MM.1S (cell line): ENCODE measurements at regions not wholly inside any gene's neighbourhood (a gene's known extent, or its start where the extent isn't known, plus 50 kb on each side); places are given as distances from the start of the nearest gene placed in this dataset.

ENCODE experiments used
- DNase-seq: peaks from one replicate; pipeline ENCODE4 v3.0.0-alpha.2; 2015
- H2AFZ ChIP-seq: fragments of 300-600 bp; sonication (generic); 2 replicates; pipeline ENCODE4 v1.6.0; 2016; ENCODE audit warnings: antibody characterized with exemption, low read length
- H3F3A ChIP-seq: fragments of 300-600 bp; sonication (generic); 2 replicates; pipeline ENCODE4 v1.6.1; 2016; ENCODE audit warnings: mild to moderate bottlenecking, antibody characterized with exemption, low read length, moderate library complexity, mixed read lengths; ENCODE audit not compliant: insufficient read depth
- H3K27ac ChIP-seq: fragments of 300-600 bp; sonication (generic); 2 replicates; pipeline ENCODE4 v1.5.1; 2016; ENCODE audit warnings: mild to moderate bottlenecking, low read length
- H3K27me3 ChIP-seq: fragments of 300-600 bp; sonication (generic); replicated peaks from 2 replicates; pipeline ENCODE4 v1.6.0; 2016; ENCODE audit warnings: low read length; ENCODE audit not compliant: insufficient read depth
- H3K36me3 ChIP-seq: fragments of 300-600 bp; sonication (generic); replicated peaks from 2 replicates; pipeline ENCODE4 v1.6.1; 2016; ENCODE audit warnings: mild to moderate bottlenecking, low read length, mixed read lengths; ENCODE audit not compliant: insufficient read depth
- H3K4me1 ChIP-seq: fragments of 300-600 bp; sonication (generic); 2 replicates; pipeline ENCODE4 v1.6.1; 2016; ENCODE audit warnings: low read length, mixed read lengths
- H3K4me2 ChIP-seq: fragments of 300-600 bp; sonication (generic); 2 replicates; pipeline ENCODE4 v1.6.0; 2016; ENCODE audit warnings: low read depth, low read length
- H3K4me3 ChIP-seq: fragments of 300-600 bp; sonication (generic); 2 replicates; pipeline ENCODE4 v1.5.1; 2016; ENCODE audit warnings: low read length, mixed read lengths
- H3K79me2 ChIP-seq: fragments of 300-600 bp; sonication (generic); 2 replicates; pipeline ENCODE4 v1.6.1; 2016; ENCODE audit warnings: mixed run types, low read length, mixed read lengths
- H3K9ac ChIP-seq: fragments of 300-600 bp; sonication (generic); 2 replicates; pipeline ENCODE4 v1.6.1; 2016; ENCODE audit warnings: low read length, mixed read lengths
- H3K9me2 ChIP-seq: fragments of 300-600 bp; sonication (generic); replicated peaks from 2 replicates; pipeline ENCODE4 v1.6.1; 2016; ENCODE audit warnings: mild to moderate bottlenecking, low read length, mixed read lengths; ENCODE audit not compliant: insufficient read depth
- H3K9me3 ChIP-seq: fragments of 300-600 bp; sonication (generic); replicated peaks from 2 replicates; pipeline ENCODE4 v1.6.1; 2016; ENCODE audit warnings: mild to moderate bottlenecking, low read length, mixed read lengths; ENCODE audit not compliant: insufficient read depth
- H4K20me1 ChIP-seq: fragments of 300-600 bp; sonication (generic); 2 replicates; pipeline ENCODE4 v1.6.1; 2016; ENCODE audit warnings: mild to moderate bottlenecking, low read length, moderate library complexity, mixed read lengths; ENCODE audit not compliant: insufficient read depth
- EZH2 ChIP-seq: fragments of 300-600 bp; sonication (generic); optimal IDR thresholded peaks from 2 replicates; pipeline ENCODE3; 2017; ENCODE audit warnings: low read depth, mild to moderate bottlenecking, antibody characterized with exemption, low read length, mixed read lengths
- EZH2phosphoT487 ChIP-seq: fragments of 300-600 bp; sonication (generic); IDR thresholded peaks from 2 replicates; pipeline ENCODE4 v1.6.1; 2018; ENCODE audit warnings: antibody characterized with exemption, low read length
- TF ChIP-seq, protein P1 (sequence below): fragments of 300-600 bp; sonication (generic); IDR thresholded peaks from 2 replicates; pipeline ENCODE4 v1.5.1; 2016; ENCODE audit warnings: antibody characterized with exemption, low read length, mixed read lengths

DNA sequence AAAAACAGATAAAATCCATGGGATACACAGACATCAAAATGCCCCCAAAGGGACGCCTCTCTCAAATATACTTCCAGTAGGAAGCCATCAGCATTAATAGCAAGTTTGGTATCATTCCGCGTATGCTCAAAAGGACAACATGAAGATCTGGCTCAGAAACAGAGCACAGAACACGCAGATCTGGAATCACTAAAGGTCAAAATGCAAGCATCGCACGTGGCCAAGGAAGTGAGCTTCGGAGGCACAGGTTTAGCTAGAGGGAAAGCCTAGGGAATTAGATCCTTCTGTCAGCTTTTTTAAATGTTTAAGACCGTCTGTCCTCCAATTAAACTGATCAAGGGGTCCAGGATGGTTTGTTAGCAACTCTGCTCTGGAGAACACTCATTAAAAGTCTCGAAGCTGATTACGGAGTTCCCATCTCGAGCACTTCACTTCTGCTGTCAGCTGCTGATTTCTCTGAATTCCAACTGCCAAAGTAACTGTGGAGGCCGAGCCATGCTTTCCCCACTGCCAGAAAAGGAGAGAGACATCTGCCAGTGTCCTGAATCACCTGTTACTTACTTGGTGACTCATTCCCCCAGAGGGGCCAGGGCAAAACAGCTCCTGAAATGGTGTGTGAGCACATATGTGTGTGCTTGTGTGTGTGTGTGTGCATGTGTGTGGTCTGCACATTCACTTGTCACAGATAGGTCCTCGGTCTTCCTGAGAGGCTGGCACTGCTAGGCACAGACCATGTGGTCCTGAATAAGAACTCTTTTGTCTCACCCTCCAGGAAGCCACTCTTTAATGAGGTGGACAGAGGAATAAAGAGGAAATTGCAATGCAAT is 177.7 kb upstream of the PPARGC1A start:
- H3K27me3 ChIP-seq: no peaks in the 10 kb centered on the region
- no peak for DNase-seq
- H3K4me1 ChIP-seq: no peaks in the 10 kb centered on the region
- H3K27ac ChIP-seq: no peak overlapping the region
- H3K4me2 ChIP-seq: no peak overlapping the region
- no peak overlapping the region for H2AFZ ChIP-seq
- no peak for TF ChIP-seq EZH2
- TF ChIP-seq EZH2phosphoT487: no peak
- TF ChIP-seq, protein P1, sequence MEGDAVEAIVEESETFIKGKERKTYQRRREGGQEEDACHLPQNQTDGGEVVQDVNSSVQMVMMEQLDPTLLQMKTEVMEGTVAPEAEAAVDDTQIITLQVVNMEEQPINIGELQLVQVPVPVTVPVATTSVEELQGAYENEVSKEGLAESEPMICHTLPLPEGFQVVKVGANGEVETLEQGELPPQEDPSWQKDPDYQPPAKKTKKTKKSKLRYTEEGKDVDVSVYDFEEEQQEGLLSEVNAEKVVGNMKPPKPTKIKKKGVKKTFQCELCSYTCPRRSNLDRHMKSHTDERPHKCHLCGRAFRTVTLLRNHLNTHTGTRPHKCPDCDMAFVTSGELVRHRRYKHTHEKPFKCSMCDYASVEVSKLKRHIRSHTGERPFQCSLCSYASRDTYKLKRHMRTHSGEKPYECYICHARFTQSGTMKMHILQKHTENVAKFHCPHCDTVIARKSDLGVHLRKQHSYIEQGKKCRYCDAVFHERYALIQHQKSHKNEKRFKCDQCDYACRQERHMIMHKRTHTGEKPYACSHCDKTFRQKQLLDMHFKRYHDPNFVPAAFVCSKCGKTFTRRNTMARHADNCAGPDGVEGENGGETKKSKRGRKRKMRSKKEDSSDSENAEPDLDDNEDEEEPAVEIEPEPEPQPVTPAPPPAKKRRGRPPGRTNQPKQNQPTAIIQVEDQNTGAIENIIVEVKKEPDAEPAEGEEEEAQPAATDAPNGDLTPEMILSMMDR: no peak
- H3K36me3 ChIP-seq: no peaks in the 10 kb centered on the region
- no peaks in the 10 kb centered on the region for H3K79me2 ChIP-seq
- no peaks in the 10 kb centered on the region for H3F3A ChIP-seq
- no peaks in the 10 kb centered on the region for H3K9me3 ChIP-seq
- H3K9me2 ChIP-seq: no peaks in the 10 kb centered on the region
- H4K20me1 ChIP-seq: no peaks in the 10 kb centered on the region
- H3K9ac ChIP-seq: no peak overlapping the region
- no peak overlapping the region for H3K4me3 ChIP-seq

DNA sequence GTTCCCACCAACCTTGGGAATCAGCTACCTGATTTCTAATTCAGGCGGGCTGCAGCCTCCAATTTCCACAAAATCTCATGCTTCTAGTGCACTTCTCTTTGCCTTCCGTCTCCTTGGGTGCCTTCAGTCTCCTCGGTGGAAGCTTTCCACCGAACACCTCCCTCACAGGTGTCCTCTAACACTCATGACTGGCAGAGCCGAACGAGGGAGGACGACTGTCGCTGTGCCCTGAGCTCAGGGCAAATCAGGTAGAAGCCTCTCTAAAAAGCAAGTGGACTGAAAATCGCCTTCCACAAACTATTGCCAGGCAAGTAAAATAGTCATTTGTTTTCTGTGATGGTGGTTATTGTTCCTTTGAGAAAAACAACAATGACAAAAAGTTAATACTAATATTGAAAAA is 176.1 kb upstream of the PPARGC1A start:
- H3F3A ChIP-seq: no peaks in the 10 kb centered on the region
- no peaks in the 10 kb centered on the region for H4K20me1 ChIP-seq
- no peaks in the 10 kb centered on the region for H3K36me3 ChIP-seq
- H3K4me2 ChIP-seq: no peak overlapping the region
- H3K4me3 ChIP-seq: no peak overlapping the region
- H3K27me3 ChIP-seq: no peaks in the 10 kb centered on the region
- H3K4me1 ChIP-seq: no peaks in the 10 kb centered on the region
- H2AFZ ChIP-seq: no peak overlapping the region
- H3K9me2 ChIP-seq: no peaks in the 10 kb centered on the region
- no peaks in the 10 kb centered on the region for H3K79me2 ChIP-seq
- no peak overlapping the region for H3K27ac ChIP-seq
- TF ChIP-seq, protein P1: no peak
- no peak for TF ChIP-seq EZH2phosphoT487
- TF ChIP-seq EZH2: no peak
- no peak for DNase-seq
- H3K9me3 ChIP-seq: no peaks in the 10 kb centered on the region
- H3K9ac ChIP-seq: no peak overlapping the region

DNA sequence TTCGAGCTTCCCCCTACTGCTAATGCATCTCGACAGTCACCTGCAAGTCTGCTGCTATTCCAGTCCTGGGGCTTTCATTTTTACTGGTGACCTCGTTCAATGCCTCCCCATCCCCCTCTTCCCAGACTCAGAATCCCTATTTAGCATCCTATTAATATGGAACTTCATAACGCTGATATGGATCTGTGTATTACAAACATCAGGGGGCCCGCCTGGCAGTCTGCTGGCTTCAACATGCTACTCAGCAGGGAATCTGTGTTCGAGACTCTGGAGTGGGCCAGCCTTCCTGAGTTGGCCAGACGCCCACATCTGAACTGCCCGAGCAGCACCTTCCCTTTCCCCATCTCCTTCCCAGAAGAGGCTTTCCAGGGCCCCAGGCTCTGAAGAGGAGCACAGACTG is 173.9 kb upstream of the PPARGC1A start:
- Histone ChIP-seq H3K9ac (no peak overlapping the region), H3F3A (no peaks in the 10 kb centered on the region), H3K4me3 (no peak overlapping the region), H3K79me2 (no peaks in the 10 kb centered on the region), H2AFZ (no peak overlapping the region), H3K4me1 (0 out of 2 replicates have a peak, but pooled peaks cover 3% of the 10 kb centered on the region), H3K4me2 (no peak overlapping the region), H3K27me3 (no peaks in the 10 kb centered on the region), H3K9me3 (no peaks in the 10 kb centered on the region), H4K20me1 (no peaks in the 10 kb centered on the region), H3K36me3 (no peaks in the 10 kb centered on the region), H3K9me2 (no peaks in the 10 kb centered on the region), H3K27ac (no peak overlapping the region)
- no peak for DNase-seq
- TF ChIP-seq, protein P1: no peak
- TF ChIP-seq EZH2phosphoT487 (no peak), EZH2 (no peak)
